Smooth muscle cell (in vitro differentiated cells): ENCODE measurements at regions not wholly inside any gene's neighbourhood (a gene's known extent, or its start where the extent isn't known, plus 50 kb on each side); places are given as distances from the start of the nearest gene placed in this dataset.

ENCODE experiments used
- DNase-seq: peaks from one replicate; lab custom pipeline; 2025; ENCODE audit not compliant: unreplicated experiment; lab: John Stamatoyannopoulos, UW
- H2AFZ ChIP-seq: fragments of 200-600 bp; sonication (generic); 2 replicates; pipeline ENCODE4 v1.6.0; 2016; ENCODE audit warnings: antibody characterized with exemption, low read depth, mild to moderate bottlenecking
- H3F3A ChIP-seq: fragments of 200-600 bp; sonication (generic); 2 replicates; pipeline ENCODE4 v1.6.0; 2017; ENCODE audit warnings: antibody characterized with exemption, low read depth
- H3K27ac ChIP-seq: fragments of 200-600 bp; sonication (generic); 2 replicates; pipeline ENCODE4 v1.5.1; 2016; ENCODE audit warnings: low read depth, mild to moderate bottlenecking
- H3K27me3 ChIP-seq: fragments of 200-600 bp; sonication (generic); 2 replicates; pipeline ENCODE4 v1.6.1; 2016; ENCODE audit warnings: low read depth, mild to moderate bottlenecking
- H3K36me3 ChIP-seq: fragments of 200-600 bp; sonication (generic); 2 replicates; pipeline ENCODE4 v1.5.1; 2016; ENCODE audit warnings: low read depth
- H3K4me1 ChIP-seq: fragments of 200-600 bp; sonication (generic); 2 replicates; pipeline ENCODE4 v1.5.1; 2016; ENCODE audit warnings: low read depth
- H3K4me2 ChIP-seq: fragments of 200-600 bp; sonication (generic); 2 replicates; pipeline ENCODE4 v1.6.0; 2016; ENCODE audit warnings: mild to moderate bottlenecking
- H3K4me3 ChIP-seq: fragments of 200-600 bp; sonication (generic); 2 replicates; pipeline ENCODE4 v1.5.1; 2016; ENCODE audit warnings: mild to moderate bottlenecking
- H3K79me2 ChIP-seq: fragments of 200-600 bp; sonication (generic); 2 replicates; pipeline ENCODE4 v1.6.0; 2016; ENCODE audit warnings: low read depth, mild to moderate bottlenecking
- H3K9ac ChIP-seq: fragments of 200-600 bp; sonication (generic); 2 replicates; pipeline ENCODE4 v1.6.0; 2016; ENCODE audit warnings: low read depth
- H3K9me3 ChIP-seq: fragments of 200-600 bp; sonication (generic); replicated peaks from 2 replicates; pipeline ENCODE4 v1.5.1; 2016; ENCODE audit warnings: low read depth
- H4K20me1 ChIP-seq: fragments of 200-600 bp; sonication (generic); 2 replicates; pipeline ENCODE4 v1.6.0; 2016; ENCODE audit warnings: low read depth
- WGBS: methylation state at CpG from one replicate; pipeline ENCODE4 v1.1.7; 2016; ENCODE audit warnings: low lambda C conversion rate; 5-methylcytosine and 5-hydroxymethylcytosine counted together
- TF ChIP-seq, protein P1 (sequence below): fragments of 200-600 bp; sonication (generic); IDR thresholded peaks from 2 replicates; pipeline ENCODE4 v1.5.1; 2017; ENCODE audit warnings: borderline replicate concordance, mild to moderate bottlenecking, antibody characterized with exemption; ENCODE audit not compliant: insufficient read depth, poor library complexity, severe bottlenecking

DNA sequence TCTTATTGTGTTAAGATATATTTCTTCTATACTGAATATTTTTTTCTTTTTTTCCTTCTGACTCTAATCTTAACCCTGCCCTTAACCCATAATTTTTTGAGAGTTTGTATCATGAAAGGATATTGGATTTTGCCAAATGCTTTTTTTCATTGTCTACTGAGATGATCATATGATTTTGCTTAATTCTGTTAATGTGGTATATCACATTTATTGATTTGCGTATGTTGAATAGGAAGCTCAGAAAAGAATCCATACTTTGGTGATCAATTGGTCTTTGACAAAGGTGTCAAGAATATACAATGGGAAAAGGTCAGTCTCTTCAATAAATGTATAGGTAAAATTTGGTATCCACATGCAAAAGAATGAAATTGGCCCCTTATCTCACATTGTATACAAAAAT lies 588.8 kb upstream of the ADGRB3 start:
- Histone ChIP-seq H3K79me2 (no peaks in the 10 kb centered on the region), H3K27me3 (no peaks in the 10 kb centered on the region), H3K9ac (no peak overlapping the region), H4K20me1 (no peaks in the 10 kb centered on the region), H2AFZ (no peak overlapping the region), H3K4me2 (no peak overlapping the region), H3K9me3 (no peaks in the 10 kb centered on the region), H3K4me3 (no peak overlapping the region), H3K36me3 (no peaks in the 10 kb centered on the region), H3F3A (no peaks in the 10 kb centered on the region), H3K4me1 (no peaks in the 10 kb centered on the region), H3K27ac (no peak overlapping the region)
- TF ChIP-seq, protein P1, sequence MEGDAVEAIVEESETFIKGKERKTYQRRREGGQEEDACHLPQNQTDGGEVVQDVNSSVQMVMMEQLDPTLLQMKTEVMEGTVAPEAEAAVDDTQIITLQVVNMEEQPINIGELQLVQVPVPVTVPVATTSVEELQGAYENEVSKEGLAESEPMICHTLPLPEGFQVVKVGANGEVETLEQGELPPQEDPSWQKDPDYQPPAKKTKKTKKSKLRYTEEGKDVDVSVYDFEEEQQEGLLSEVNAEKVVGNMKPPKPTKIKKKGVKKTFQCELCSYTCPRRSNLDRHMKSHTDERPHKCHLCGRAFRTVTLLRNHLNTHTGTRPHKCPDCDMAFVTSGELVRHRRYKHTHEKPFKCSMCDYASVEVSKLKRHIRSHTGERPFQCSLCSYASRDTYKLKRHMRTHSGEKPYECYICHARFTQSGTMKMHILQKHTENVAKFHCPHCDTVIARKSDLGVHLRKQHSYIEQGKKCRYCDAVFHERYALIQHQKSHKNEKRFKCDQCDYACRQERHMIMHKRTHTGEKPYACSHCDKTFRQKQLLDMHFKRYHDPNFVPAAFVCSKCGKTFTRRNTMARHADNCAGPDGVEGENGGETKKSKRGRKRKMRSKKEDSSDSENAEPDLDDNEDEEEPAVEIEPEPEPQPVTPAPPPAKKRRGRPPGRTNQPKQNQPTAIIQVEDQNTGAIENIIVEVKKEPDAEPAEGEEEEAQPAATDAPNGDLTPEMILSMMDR, result no peak
- 93% methylated on average over 1 of the region's 1 CpG for WGBS
- DNase-seq, result no peak

DNA sequence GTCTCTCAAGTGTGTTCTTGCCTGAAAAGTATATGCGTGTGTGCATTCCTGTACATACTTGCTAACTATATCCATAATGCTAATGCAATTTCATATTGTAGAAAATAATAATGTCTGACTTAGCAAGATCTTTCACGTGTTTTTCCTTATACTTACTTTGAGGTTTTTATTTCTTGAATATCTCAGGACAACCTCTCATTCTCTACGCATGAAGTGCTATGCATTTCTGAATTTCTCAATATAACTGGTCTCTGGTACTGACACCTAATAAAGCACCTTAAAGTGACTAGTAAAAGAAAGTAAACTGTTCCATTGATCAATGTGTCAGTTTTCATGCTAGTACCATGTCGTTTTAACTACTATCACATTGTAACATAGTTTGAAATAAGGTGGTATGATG lies 589.9 kb upstream of the ADGRB3 start:
- H3K36me3 ChIP-seq, result no peaks in the 10 kb centered on the region
- WGBS, result 93% methylated on average over 4 of the region's 4 CpGs
- no peak overlapping the region for H3K4me3 ChIP-seq
- no peaks in the 10 kb centered on the region for H3K79me2 ChIP-seq
- no peaks in the 10 kb centered on the region for H3K4me1 ChIP-seq
- H3K27me3 ChIP-seq, result no peaks in the 10 kb centered on the region
- no peak overlapping the region for H3K27ac ChIP-seq
- no peaks in the 10 kb centered on the region for H3F3A ChIP-seq
- no peak overlapping the region for H3K9ac ChIP-seq
- TF ChIP-seq, protein P1, result no peak
- H4K20me1 ChIP-seq, result no peaks in the 10 kb centered on the region
- H3K4me2 ChIP-seq, result no peak overlapping the region
- H2AFZ ChIP-seq, result no peak overlapping the region
- no peak for DNase-seq
- no peaks in the 10 kb centered on the region for H3K9me3 ChIP-seq

DNA sequence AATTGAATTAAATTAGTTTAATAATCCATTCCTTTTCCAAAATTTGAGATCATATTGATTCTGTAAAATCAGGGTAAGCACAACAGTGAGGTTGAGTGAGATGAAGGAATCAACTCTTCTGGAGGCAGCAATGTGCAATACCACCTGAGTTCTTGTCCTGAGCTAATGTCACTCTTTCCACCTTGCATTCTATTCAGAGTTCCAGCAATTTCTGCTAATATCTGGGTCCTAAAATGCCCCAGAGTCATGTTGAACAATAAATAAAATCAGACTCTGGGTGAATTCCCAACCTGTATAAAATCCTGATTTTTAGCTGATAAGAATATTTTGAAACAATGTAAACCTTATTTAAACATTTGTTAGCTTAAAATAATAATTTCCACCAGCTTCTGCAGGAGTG lies 590.8 kb upstream of the ADGRB3 start:
- DNase-seq, result no peak
- Histone ChIP-seq H3K4me2 (no peak overlapping the region), H3K4me3 (no peak overlapping the region), H3F3A (no peaks in the 10 kb centered on the region), H3K9ac (no peak overlapping the region), H3K36me3 (no peaks in the 10 kb centered on the region), H3K9me3 (no peaks in the 10 kb centered on the region), H3K4me1 (no peaks in the 10 kb centered on the region), H4K20me1 (no peaks in the 10 kb centered on the region), H3K27me3 (no peaks in the 10 kb centered on the region), H2AFZ (no peak overlapping the region), H3K27ac (no peak overlapping the region), H3K79me2 (no peaks in the 10 kb centered on the region)
- TF ChIP-seq, protein P1, result no peak

DNA sequence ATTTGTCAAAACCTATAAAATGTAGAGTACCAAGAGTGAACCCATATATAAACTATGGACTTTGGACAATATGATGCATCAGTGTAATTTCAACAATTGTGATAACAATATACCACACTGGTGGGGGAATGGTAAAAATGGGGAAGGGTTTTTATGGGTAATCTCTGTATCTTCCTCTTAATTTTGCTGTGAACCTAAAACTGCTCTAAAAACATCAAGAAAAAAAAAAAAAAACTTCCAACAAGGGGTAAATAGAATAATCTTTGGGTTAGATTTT lies 592.0 kb upstream of the ADGRB3 start:
- no peak for DNase-seq
- no peak overlapping the region for H3K4me3 ChIP-seq

More for the DNA sequence above, 592.0 kb upstream of the ADGRB3 start:
- TF ChIP-seq, protein P1, result no peak
- Histone ChIP-seq H3K9me3 (no peaks in the 10 kb centered on the region), H3K9ac (no peak overlapping the region), H3K36me3 (no peaks in the 10 kb centered on the region), H2AFZ (no peak overlapping the region), H3K4me1 (no peaks in the 10 kb centered on the region), H3F3A (no peaks in the 10 kb centered on the region), H4K20me1 (no peaks in the 10 kb centered on the region), H3K27ac (no peak overlapping the region), H3K4me2 (no peak overlapping the region), H3K27me3 (no peaks in the 10 kb centered on the region), H3K79me2 (no peaks in the 10 kb centered on the region)
